Brain microvascular endothelial cell (primary cell): ENCODE measurements at regions not wholly inside any gene's neighbourhood (a gene's known extent, or its start where the extent isn't known, plus 50 kb on each side); places are given as distances from the start of the nearest gene placed in this dataset.

Experiments used
- DNase-seq: peaks from one replicate; pipeline ENCODE4 v3.0.0-alpha.2; 2020
- H3K27ac ChIP-seq: fragments of 250-450 bp; sonication (Bioruptor Pico); 2 replicates; pipeline ENCODE4 v1.5.1; 2020; ENCODE audit warnings: mild to moderate bottlenecking, moderate library complexity
- H3K27me3 ChIP-seq: fragments of 250-450 bp; sonication (Bioruptor Pico); replicated peaks from 2 replicates; pipeline ENCODE4 v1.5.1; 2020; ENCODE audit warnings: mild to moderate bottlenecking
- H3K36me3 ChIP-seq: fragments of 250-450 bp; sonication (Bioruptor Pico); replicated peaks from 2 replicates; pipeline ENCODE4 v1.5.1; 2020; ENCODE audit warnings: mild to moderate bottlenecking
- H3K4me3 ChIP-seq: 2 replicates; pipeline ENCODE4 v1.5.1; 2011; ENCODE audit warnings: low read depth, mild to moderate bottlenecking, control low read depth, low read length, moderate library complexity
- CTCF ChIP-seq: IDR thresholded peaks from 2 replicates; pipeline ENCODE4 v1.5.1; 2011; ENCODE audit warnings: low read depth, mild to moderate bottlenecking, moderate library complexity, low read length, control low read depth, inconsistent platforms; ENCODE audit errors: missing control alignments
- in situ Hi-C: cut with HindIII; loops from 2 replicates; pipeline ENCODE4 v1.10.0; 2017; ENCODE audit warnings: low sequenced_read_pairs, low pct_ligation_motif_present

GRCh38 chr18:78789850-78790249, 189.8 kb upstream of the SALL3 start:
- in situ Hi-C loops = no loop called here
- H3K36me3 ChIP-seq = no peaks in the 10 kb centered on the region
- H3K27ac ChIP-seq = no peak overlapping the region
- H3K27me3 ChIP-seq = no peaks in the 10 kb centered on the region
- H3K4me3 ChIP-seq = no peak overlapping the region
- no peak for DNase-seq
- no peak for TF ChIP-seq CTCF

DNA sequence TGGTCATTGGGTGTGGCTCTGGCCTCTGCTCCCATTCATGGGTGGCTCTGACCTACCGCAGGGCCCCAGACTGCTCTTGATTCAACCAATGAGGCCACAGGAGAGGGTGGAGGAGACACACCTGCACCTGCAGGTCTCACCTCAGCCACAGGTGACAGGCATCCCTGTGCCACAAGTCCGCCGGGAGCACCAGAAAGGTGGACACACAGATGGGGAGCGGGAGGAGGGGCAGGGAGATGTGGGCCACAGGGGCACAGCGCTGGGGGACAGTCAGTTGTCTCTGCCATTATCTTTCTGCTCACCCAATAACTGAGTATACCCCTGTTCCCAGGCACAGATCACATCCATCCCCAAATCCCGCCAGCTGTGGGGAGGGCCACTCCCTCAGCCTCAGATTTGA, 189.1 kb upstream of the SALL3 start:
- TF ChIP-seq CTCF = no peak
- no peak overlapping the region for H3K27ac ChIP-seq
- H3K4me3 ChIP-seq = no peak overlapping the region
- H3K36me3 ChIP-seq = no peaks in the 10 kb centered on the region
- DNase-seq = no peak
- in situ Hi-C loops = no loop called here
- no peaks in the 10 kb centered on the region for H3K27me3 ChIP-seq

GRCh38 chr18:78790960-78791359, 188.7 kb upstream of the SALL3 start:
- no peaks in the 10 kb centered on the region for H3K36me3 ChIP-seq
- H3K27ac ChIP-seq = no peak overlapping the region
- DNase-seq = no peak
- in situ Hi-C loops = no loop called here
- no peak overlapping the region for H3K4me3 ChIP-seq
- H3K27me3 ChIP-seq = no peaks in the 10 kb centered on the region
- no peak for TF ChIP-seq CTCF

DNA sequence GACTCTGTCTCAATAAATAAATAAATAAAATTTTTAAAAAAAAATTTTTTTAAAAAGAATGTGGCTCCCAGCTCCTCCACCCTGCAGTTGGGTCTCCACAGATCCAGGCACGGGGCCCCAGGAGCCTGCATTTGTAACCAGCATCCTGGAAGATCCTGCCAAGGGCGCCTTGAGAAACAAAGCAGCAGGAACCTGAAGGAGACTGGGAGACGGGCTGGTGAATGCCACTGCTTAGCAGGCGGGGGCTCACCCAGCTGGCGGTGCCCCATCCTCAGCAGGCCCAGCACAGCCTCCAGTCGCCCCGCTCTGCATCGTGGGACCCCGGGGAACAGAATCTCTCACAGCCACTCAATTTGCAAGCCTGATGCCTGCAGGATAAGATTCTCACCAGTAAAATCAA, 187.5 kb upstream of the SALL3 start:
- no peaks in the 10 kb centered on the region for H3K36me3 ChIP-seq
- H3K27ac ChIP-seq = no peak overlapping the region
- TF ChIP-seq CTCF = no peak
- H3K4me3 ChIP-seq = no peak overlapping the region
- DNase-seq = no peak
- no peaks in the 10 kb centered on the region for H3K27me3 ChIP-seq
- in situ Hi-C loops = no loop called here

GRCh38 chr18:78792736-78793135, 186.9 kb upstream of the SALL3 start:
- Histone ChIP-seq H3K36me3 (no peaks in the 10 kb centered on the region), H3K27ac (no peak overlapping the region), H3K4me3 (no peak overlapping the region), H3K27me3 (no peaks in the 10 kb centered on the region)
- in situ Hi-C loops = no loop called here
- no peak for TF ChIP-seq CTCF
- DNase-seq = no peak

DNA sequence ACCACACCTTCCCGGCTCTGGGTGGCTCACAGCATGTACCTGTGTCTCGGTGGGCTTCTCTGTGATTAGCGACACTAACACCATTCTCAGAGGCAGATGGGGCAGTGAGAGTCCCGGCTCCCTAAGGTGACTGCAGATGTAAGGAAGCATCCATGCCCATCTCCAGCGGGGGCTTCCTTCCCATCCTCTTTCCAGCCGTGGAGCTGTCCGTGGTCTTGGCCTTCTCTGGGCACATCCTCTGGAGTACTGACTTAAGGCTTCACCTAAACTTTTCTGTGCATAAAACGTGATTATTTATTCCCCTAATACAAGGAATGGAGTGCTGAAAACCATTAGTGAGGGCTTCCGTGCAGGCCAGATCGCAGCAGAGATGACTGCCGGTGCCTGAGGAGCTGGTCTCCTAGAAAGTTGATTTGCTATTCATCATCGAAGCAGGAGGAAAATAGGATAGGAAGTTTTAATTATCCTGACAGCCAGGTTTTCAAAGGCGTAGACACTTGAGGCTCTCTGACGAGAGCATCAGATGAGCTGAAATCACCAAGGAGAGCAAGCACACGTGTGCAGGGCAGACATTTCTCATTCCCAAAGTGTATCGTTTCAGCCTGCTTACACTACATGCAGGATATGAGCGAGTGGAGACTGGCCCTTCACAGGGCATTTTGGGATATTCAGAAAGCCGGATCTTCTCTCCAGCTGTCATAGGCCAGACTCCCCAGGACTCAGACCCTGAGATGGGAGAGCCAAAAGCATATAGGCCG, 186.1 kb upstream of the SALL3 start:
- Histone ChIP-seq H3K4me3 (no peak overlapping the region), H3K27ac (no peak overlapping the region), H3K27me3 (no peaks in the 10 kb centered on the region), H3K36me3 (no peaks in the 10 kb centered on the region)
- in situ Hi-C loops = no loop called here
- no peak for TF ChIP-seq CTCF
- DNase-seq = no peak
